ENCODE measurements at regions not wholly inside any gene's neighbourhood (a gene's known extent, or its start where the extent isn't known, plus 50 kb on each side); places are given as distances from the start of the nearest gene placed in this dataset.

DNA sequence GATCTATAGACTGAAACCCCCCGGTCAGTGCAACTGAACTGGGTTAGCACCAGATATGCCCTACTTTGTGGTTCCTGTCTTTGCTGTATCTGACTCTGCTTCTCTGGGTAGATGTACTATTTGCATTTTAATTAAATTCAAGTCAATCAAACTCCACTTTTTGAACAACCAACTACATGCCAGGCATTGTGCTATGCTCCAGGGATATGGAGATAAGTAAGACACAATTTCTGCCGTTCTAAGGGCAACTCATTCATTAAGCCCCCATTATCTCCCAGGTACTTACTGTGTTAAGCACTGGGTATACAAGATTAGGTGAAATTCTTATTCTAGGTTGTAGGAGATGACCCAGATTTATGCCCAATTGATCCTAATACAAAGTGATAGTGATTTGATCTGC lies 62.7 kb upstream of the JDP2 start:
- Histone ChIP-seq H4K91ac (ENCODE audit: insufficient read length, low read depth, low read length) (no peak overlapping the region), H3K23me2 (ENCODE audit: insufficient read length, low read depth, low read length, poor library complexity, severe bottlenecking) (no peaks in the 10 kb centered on the region), H4K20me1 (ENCODE audit: control insufficient read depth, insufficient read depth, insufficient read length) (no peaks in the 10 kb centered on the region), H3K27ac (ENCODE audit: insufficient read length, low read depth, low read length) (no peak overlapping the region), H2BK12ac (ENCODE audit: insufficient read length, low read depth, low read length) (no peak overlapping the region), H3T11ph (ENCODE audit: low read length) (no peak overlapping the region), H2AK5ac (ENCODE audit: insufficient read length, low read length) (no peak overlapping the region), H3K18ac (ENCODE audit: insufficient read length, low read depth, low read length) (no peak overlapping the region), H3K4me1 (ENCODE audit: insufficient read depth, low read length) (no peaks in the 10 kb centered on the region), H2AFZ (ENCODE audit: low read length) (no peak overlapping the region), H3K23ac (ENCODE audit: insufficient read length, low read depth, low read length) (no peak overlapping the region), H4K5ac (ENCODE audit: insufficient read length, low read depth, low read length) (no peak overlapping the region), H3K79me2 (ENCODE audit: insufficient read depth, low read length) (no peaks in the 10 kb centered on the region), H3K9me3 (ENCODE audit: control insufficient read depth, low read depth, low read length) (no peaks in the 10 kb centered on the region), H2BK20ac (ENCODE audit: low read depth, low read length, poor library complexity, severe bottlenecking) (no peak overlapping the region), H3K14ac (ENCODE audit: insufficient read depth, low read length) (no peak overlapping the region), H2BK15ac (ENCODE audit: low read depth, low read length) (no peak overlapping the region), H4K8ac (replicated peaks; ENCODE audit: insufficient read length, low read depth, low read length) (no peak overlapping the region), H3K4me2 (ENCODE audit: insufficient read depth, insufficient read length, low read length) (no peak overlapping the region), H2BK120ac (ENCODE audit: low read depth, low read length, poor library complexity, severe bottlenecking) (no peak overlapping the region), H3K9ac (ENCODE audit: extremely low read depth, insufficient read length, low read length) (no peak overlapping the region), H2BK5ac (ENCODE audit: insufficient read length, low read length) (no peak overlapping the region), H3K4ac (ENCODE audit: low read depth, low read length) (no peak overlapping the region), H3K79me1 (ENCODE audit: insufficient read depth, low read depth, low read length, poor library complexity, severe bottlenecking) (no peaks in the 10 kb centered on the region), H3K27me3 (ENCODE audit: insufficient read depth, low read length) (no peaks in the 10 kb centered on the region), H3K56ac (ENCODE audit: insufficient read length, low read depth, low read length) (no peak overlapping the region)
- Mint-ChIP-seq H3K27me3 (ENCODE audit: low read depth) (peaks cover 14% of the 10 kb centered on the region), H3K27ac (no peak overlapping the region), H3K9me3 (peaks cover 3% of the 10 kb centered on the region in 2 experiments; a peak in 2 of 5 replicates), H3K4me3 (no peak overlapping the region), H3K36me3 (ENCODE audit: insufficient read depth in 1 of 3, low read depth in 3 of 3) (peaks cover 0 to 4% (median 0%) of the 10 kb centered on the region in 3 experiments; a peak in 3 of 7 replicates), H3K4me1 (peaks cover 4 to 5% of the 10 kb centered on the region in 2 experiments; a peak in 3 of 4 replicates)
- DNase-seq: no peak
- TF ChIP-seq, protein P1, sequence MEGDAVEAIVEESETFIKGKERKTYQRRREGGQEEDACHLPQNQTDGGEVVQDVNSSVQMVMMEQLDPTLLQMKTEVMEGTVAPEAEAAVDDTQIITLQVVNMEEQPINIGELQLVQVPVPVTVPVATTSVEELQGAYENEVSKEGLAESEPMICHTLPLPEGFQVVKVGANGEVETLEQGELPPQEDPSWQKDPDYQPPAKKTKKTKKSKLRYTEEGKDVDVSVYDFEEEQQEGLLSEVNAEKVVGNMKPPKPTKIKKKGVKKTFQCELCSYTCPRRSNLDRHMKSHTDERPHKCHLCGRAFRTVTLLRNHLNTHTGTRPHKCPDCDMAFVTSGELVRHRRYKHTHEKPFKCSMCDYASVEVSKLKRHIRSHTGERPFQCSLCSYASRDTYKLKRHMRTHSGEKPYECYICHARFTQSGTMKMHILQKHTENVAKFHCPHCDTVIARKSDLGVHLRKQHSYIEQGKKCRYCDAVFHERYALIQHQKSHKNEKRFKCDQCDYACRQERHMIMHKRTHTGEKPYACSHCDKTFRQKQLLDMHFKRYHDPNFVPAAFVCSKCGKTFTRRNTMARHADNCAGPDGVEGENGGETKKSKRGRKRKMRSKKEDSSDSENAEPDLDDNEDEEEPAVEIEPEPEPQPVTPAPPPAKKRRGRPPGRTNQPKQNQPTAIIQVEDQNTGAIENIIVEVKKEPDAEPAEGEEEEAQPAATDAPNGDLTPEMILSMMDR (conservative IDR thresholded peaks at IDR 0.05): no peak
- no CpG with 5 or more reads among the region's 2 CpGs for WGBS (ENCODE audit: extremely low coverage, insufficient read length, low lambda C conversion rate)

Data from H9 (cell line).